Endothelial cell of umbilical vein (primary cell): ENCODE measurements at regions not wholly inside any gene's neighbourhood (a gene's known extent, or its start where the extent isn't known, plus 50 kb on each side); places are given as distances from the start of the nearest gene placed in this dataset.

Experiments used
- BruUV-seq: library from RNA; stranded (reverse); fragments of 400-500 nt; replicated peaks from 2 replicates; lab custom pipeline; 2021; lab: Mats Ljungman, UMichigan
- CTCF ChIA-PET: fragments of 300-600, 350-600 bp; sonication (Branson Sonifier 250); formaldehyde crosslinking; loops from one replicate; lab custom pipeline; 2021; ENCODE audit warnings: antibody characterized with exemption, inconsistent platforms; lab: Charles Lee
- POLR2A ChIA-PET: fragments of 300-600, 350-600 bp; sonication (Branson Sonifier 250); formaldehyde crosslinking; loops from one replicate; lab custom pipeline; 2021; ENCODE audit warnings: antibody characterized with exemption, inconsistent platforms; lab: Charles Lee
- DNase-seq: peaks from one replicate; pipeline ENCODE4 v3.0.0-alpha.2; 2011; ENCODE audit warnings: low read depth, low spot score
- FAIRE-seq: peaks from 2 replicates; lab custom pipeline; 2011; peaks lifted over from hg19 to GRCh38; lab: Jason Lieb, UNC
- H2AFZ ChIP-seq: 2 replicates; pipeline ENCODE4 v1.6.0; 2012; ENCODE audit warnings: low read depth, low read length, control low read depth, inconsistent platforms
- H3K27ac ChIP-seq: 2 replicates; pipeline ENCODE4 v1.5.1; 2011; ENCODE audit warnings: low read depth, mild to moderate bottlenecking, control low read depth, low read length, moderate library complexity; ENCODE audit not compliant: insufficient read depth
- H3K27me3 ChIP-seq, 2 experiments: 2 replicates each; pipeline versions ENCODE4 v1.6.0 to v1.6.1; 2011; ENCODE audit warnings: low read length in 2 of 2, mixed read lengths in 1 of 2; ENCODE audit not compliant: control insufficient read depth in 2 of 2, insufficient read depth in 2 of 2
- H3K36me3 ChIP-seq, 2 experiments: 2 replicates in 1 of 2; 3 replicates in 1 of 2; pipeline ENCODE4 v1.5.1; 2011; ENCODE audit warnings: low read length in 2 of 2, mild to moderate bottlenecking in 1 of 2, moderate library complexity in 1 of 2; ENCODE audit not compliant: control insufficient read depth in 2 of 2, insufficient read depth in 2 of 2; ENCODE audit errors: extremely low read depth in 1 of 2
- H3K4me1 ChIP-seq: 3 replicates; pipeline ENCODE4 v1.5.1; 2011; ENCODE audit warnings: mild to moderate bottlenecking, low read length; ENCODE audit not compliant: control insufficient read depth, insufficient read depth; ENCODE audit errors: extremely low read depth
- H3K4me2 ChIP-seq: 2 replicates; pipeline ENCODE4 v1.6.1; 2011; ENCODE audit warnings: low read length, control low read depth, mixed read lengths; ENCODE audit not compliant: insufficient read depth
- H3K4me3 ChIP-seq, 3 experiments: fragments of 200-600 bp in 1 of 3; sonication (generic), shearing (Covaris generic) in 1 of 3; replicated peaks in 1 of 3; 2 replicates each; pipeline ENCODE4 v1.5.1; 2011 to 2016; ENCODE audit warnings: control low read depth in 3 of 3, low read length in 3 of 3, mild to moderate bottlenecking in 2 of 3, inconsistent platforms in 1 of 3, low read depth in 1 of 3, moderate library complexity in 1 of 3; ENCODE audit not compliant: insufficient read depth in 1 of 3
- H3K79me2 ChIP-seq: 2 replicates; pipeline ENCODE4 v1.6.0; 2012; ENCODE audit warnings: low read length, inconsistent platforms; ENCODE audit not compliant: control insufficient read depth, insufficient read depth
- H3K9ac ChIP-seq: replicated peaks from 2 replicates; pipeline ENCODE3; 2011; ENCODE audit warnings: low read length, control low read depth; ENCODE audit not compliant: insufficient read depth; ENCODE audit errors: extremely low read depth
- H3K9me1 ChIP-seq: replicated peaks from 3 replicates; pipeline ENCODE4 v1.6.0; 2011; ENCODE audit warnings: mild to moderate bottlenecking, low read length; ENCODE audit not compliant: control insufficient read depth, insufficient read depth; ENCODE audit errors: extremely low read depth
- H3K9me3 ChIP-seq: replicated peaks from 2 replicates; pipeline ENCODE4 v1.5.1; 2012; ENCODE audit warnings: low read length, inconsistent platforms; ENCODE audit not compliant: control insufficient read depth, insufficient read depth
- H4K20me1 ChIP-seq: replicated peaks from 2 replicates; pipeline ENCODE3; 2011; ENCODE audit warnings: mild to moderate bottlenecking, low read length; ENCODE audit not compliant: control insufficient read depth, insufficient read depth; ENCODE audit errors: extremely low read depth
- CTCF ChIP-seq, 2 donors: IDR thresholded peaks; 1 replicate in 1 of 2; 2 replicates in 1 of 2; pipeline ENCODE4 v1.5.1; 2011; ENCODE audit warnings: low read length in 2 of 2, mild to moderate bottlenecking in 2 of 2, moderate library complexity in 2 of 2, control low read depth in 1 of 2, inconsistent platforms in 1 of 2, low read depth in 1 of 2; ENCODE audit not compliant: insufficient read depth in 1 of 2; ENCODE audit errors: extremely low read depth in 1 of 2
- EZH2 ChIP-seq: IDR thresholded peaks from 2 replicates; pipeline ENCODE4 v1.6.1; 2012; ENCODE audit warnings: borderline replicate concordance, low read depth, mild to moderate bottlenecking, moderate library complexity, low read length, inconsistent platforms; ENCODE audit not compliant: severe bottlenecking
- FOS ChIP-seq: IDR thresholded peaks from 2 replicates; pipeline ENCODE4 v1.6.1; 2011; ENCODE audit warnings: mild to moderate bottlenecking, low read length, moderate library complexity, borderline replicate concordance; ENCODE audit not compliant: insufficient read depth
- GATA2 ChIP-seq: IDR thresholded peaks from 2 replicates; pipeline ENCODE4 v1.7.0; 2011; ENCODE audit warnings: low read depth, mild to moderate bottlenecking, moderate library complexity, mixed read lengths, low read length; ENCODE audit not compliant: insufficient read length, insufficient read depth
- JUN ChIP-seq: IDR thresholded peaks from 2 replicates; pipeline ENCODE4 v1.6.1; 2011; ENCODE audit warnings: borderline replicate concordance, low read depth; ENCODE audit not compliant: insufficient read length, insufficient read depth
- MAX ChIP-seq: IDR thresholded peaks from 2 replicates; pipeline ENCODE4 v1.6.1; 2011; ENCODE audit not compliant: insufficient read depth, insufficient read length
- MYC ChIP-seq: IDR thresholded peaks from one replicate; pipeline ENCODE4 v1.6.1; 2011; ENCODE audit warnings: mild to moderate bottlenecking, low read depth, low read length
- POLR2A ChIP-seq: IDR thresholded peaks from 2 replicates; pipeline ENCODE4 v1.6.1; 2012; ENCODE audit warnings: low read depth, mild to moderate bottlenecking, control low read depth, low read length
- POLR2AphosphoS5 ChIP-seq: IDR thresholded peaks from 2 replicates; pipeline ENCODE4 v1.6.1; 2012; ENCODE audit warnings: low read depth, mild to moderate bottlenecking, control low read depth, low read length, moderate library complexity; ENCODE audit not compliant: insufficient read depth
- dilution Hi-C: fragments of 300-500 bp; cut with MboI; formaldehyde crosslinking; loops from one replicate; pipeline ENCODE4 v1.15.0; 2019; ENCODE audit warnings: low sequenced_read_pairs; ENCODE audit not compliant: extremely low pct_ligation_motif_present
- intact Hi-C: fragments of 100-400 bp; cut with micrococcal nuclease; formaldehyde crosslinking; loops from one replicate; pipeline ENCODE4 v1.10.0; 2022

- intact Hi-C loops (no loop called here), dilution Hi-C loops (no loop called here)
- no peaks in the 10 kb centered on the region for H3K36me3 ChIP-seq
- BruUV-seq, result no TSS peak
- no peaks in the 10 kb centered on the region for H3K9me1 ChIP-seq
- ChIA-PET POLR2A (no interaction called here), CTCF (interaction anchor here (0.7 to 1.4 kb wide), 3 partner anchors 261 to 694 kb away, joined by 3 read pairs; no protein-coding TSS in a partner anchor)
- no peak for FAIRE-seq
- no peaks in the 10 kb centered on the region for H4K20me1 ChIP-seq
- no peak overlapping the region for H3K4me2 ChIP-seq
- H3K4me1 ChIP-seq, result peaks cover 15% of the 10 kb centered on the region
- H2AFZ ChIP-seq, result no peak overlapping the region
- peak; percentile 36 for DNase-seq
- H3K9ac ChIP-seq, result no peak overlapping the region
- H3K9me3 ChIP-seq, result no peaks in the 10 kb centered on the region
- no peak overlapping the region for H3K27ac ChIP-seq
- TF ChIP-seq POLR2A, result no peak
- TF ChIP-seq MAX, result no peak
- no peak for TF ChIP-seq EZH2
- TF ChIP-seq POLR2AphosphoS5, result no peak
- TF ChIP-seq CTCF (IDR thresholded peaks at IDR 0.05; ENCODE audit: extremely low read depth in 1 of 2, insufficient read depth in 1 of 2, low read depth in 1 of 2, low read length in 2 of 2), result no peak
- no peak for TF ChIP-seq GATA2
- no peak for TF ChIP-seq FOS
- no peak for TF ChIP-seq JUN
- TF ChIP-seq MYC, result no peak
- no peak overlapping the region for H3K4me3 ChIP-seq
- H3K79me2 ChIP-seq, result no peaks in the 10 kb centered on the region
- H3K27me3 ChIP-seq, result no peaks in the 10 kb centered on the region
These were observed 538.1 kb downstream of the PPP4R3C start for GRCh38 chrX:26925088-26925487.
